Brain microvascular endothelial cell (primary cell): ENCODE measurements at regions not wholly inside any gene's neighbourhood (a gene's known extent, or its start where the extent isn't known, plus 50 kb on each side); places are given as distances from the start of the nearest gene placed in this dataset.

Experiments
- DNase-seq: peaks from one replicate; pipeline ENCODE4 v3.0.0-alpha.2; 2020
- H3K27ac ChIP-seq: fragments of 250-450 bp; sonication (Bioruptor Pico); 2 replicates; pipeline ENCODE4 v1.5.1; 2020; ENCODE audit warnings: mild to moderate bottlenecking, moderate library complexity
- H3K27me3 ChIP-seq: fragments of 250-450 bp; sonication (Bioruptor Pico); replicated peaks from 2 replicates; pipeline ENCODE4 v1.5.1; 2020; ENCODE audit warnings: mild to moderate bottlenecking
- H3K36me3 ChIP-seq: fragments of 250-450 bp; sonication (Bioruptor Pico); replicated peaks from 2 replicates; pipeline ENCODE4 v1.5.1; 2020; ENCODE audit warnings: mild to moderate bottlenecking
- H3K4me3 ChIP-seq: 2 replicates; pipeline ENCODE4 v1.5.1; 2011; ENCODE audit warnings: low read depth, mild to moderate bottlenecking, control low read depth, low read length, moderate library complexity
- CTCF ChIP-seq: IDR thresholded peaks from 2 replicates; pipeline ENCODE4 v1.5.1; 2011; ENCODE audit warnings: low read depth, mild to moderate bottlenecking, moderate library complexity, low read length, control low read depth, inconsistent platforms; ENCODE audit errors: missing control alignments
- in situ Hi-C: cut with HindIII; loops from 2 replicates; pipeline ENCODE4 v1.10.0; 2017; ENCODE audit warnings: low sequenced_read_pairs, low pct_ligation_motif_present

GRCh38 chr6:43914272-43915147 is 144.5 kb downstream of the VEGFA start:
- no peak for DNase-seq
- in situ Hi-C loops = no loop called here
- Histone ChIP-seq H3K27me3 (no peaks in the 10 kb centered on the region), H3K36me3 (no peaks in the 10 kb centered on the region), H3K4me3 (no peak overlapping the region), H3K27ac (no peak overlapping the region)
- no peak for TF ChIP-seq CTCF

- DNase-seq = peak; percentile 24
- no peaks in the 10 kb centered on the region for H3K36me3 ChIP-seq
- in situ Hi-C loops = no loop called here
- H3K27me3 ChIP-seq = no peaks in the 10 kb centered on the region
- TF ChIP-seq CTCF = no peak
- peak overlapping the region; percentile 16 for H3K27ac ChIP-seq
- H3K4me3 ChIP-seq = no peak overlapping the region
Observed at GRCh38 chr6:43913375-43914271, 143.6 kb downstream of the VEGFA start.

GRCh38 chr6:43912598-43913371 is 142.8 kb downstream of the VEGFA start:
- no peaks in the 10 kb centered on the region for H3K27me3 ChIP-seq
- no peak overlapping the region for H3K27ac ChIP-seq
- no peaks in the 10 kb centered on the region for H3K36me3 ChIP-seq
- H3K4me3 ChIP-seq = no peak overlapping the region
- in situ Hi-C loops = no loop called here
- no peak for DNase-seq
- no peak for TF ChIP-seq CTCF

GRCh38 chr6:43912116-43912577 is 142.1 kb downstream of the VEGFA start:
- no peak for TF ChIP-seq CTCF
- Histone ChIP-seq H3K4me3 (no peak overlapping the region), H3K27me3 (no peaks in the 10 kb centered on the region), H3K27ac (no peak overlapping the region), H3K36me3 (no peaks in the 10 kb centered on the region)
- no peak for DNase-seq
- in situ Hi-C loops = no loop called here

- in situ Hi-C loops = no loop called here
- no peak overlapping the region for H3K27ac ChIP-seq
- no peak for TF ChIP-seq CTCF
- H3K27me3 ChIP-seq = no peaks in the 10 kb centered on the region
- no peaks in the 10 kb centered on the region for H3K36me3 ChIP-seq
- no peak for DNase-seq
- no peak overlapping the region for H3K4me3 ChIP-seq
Observed at GRCh38 chr6:43911354-43912115, 141.5 kb downstream of the VEGFA start.
